Thoracic aorta (tissue), 2 donors: ENCODE measurements at regions not wholly inside any gene's neighbourhood (a gene's known extent, or its start where the extent isn't known, plus 50 kb on each side); places are given as distances from the start of the nearest gene placed in this dataset.

Experiments
- ATAC-seq: fragments of 150-250 bp; one replicate; pipeline ENCODE4 v1.8.0; 2017; ENCODE audit warnings: low read depth; ENCODE audit not compliant: insufficient number of reproducible peaks, low FRiP score
- DNase-seq: peaks from one replicate; pipeline ENCODE4 v3.0.0-alpha.2; 2020; ENCODE audit warnings: low spot score
- H3K27ac ChIP-seq, 2 donors: fragments of 200-600 bp; sonication (generic); 1 replicate in 1 of 2; 2 replicates in 1 of 2; pipeline ENCODE4 v1.5.1; 2016; ENCODE audit warnings: mild to moderate bottlenecking in 2 of 2, moderate library complexity in 2 of 2
- H3K27me3 ChIP-seq: fragments of 200-600 bp; sonication (generic); replicated peaks from 2 replicates; pipeline ENCODE4 v1.6.0; 2016; ENCODE audit warnings: mild to moderate bottlenecking; ENCODE audit not compliant: insufficient read depth
- H3K36me3 ChIP-seq: fragments of 200-600 bp; sonication (generic); one replicate; pipeline ENCODE4 v1.5.1; 2016
- H3K4me1 ChIP-seq, 2 donors: fragments of 200-600 bp; sonication (generic); 1 replicate in 1 of 2; 2 replicates in 1 of 2; pipeline versions ENCODE4 v1.5.1 to v1.6.0; 2016; ENCODE audit warnings: low read depth in 2 of 2, mild to moderate bottlenecking in 1 of 2; ENCODE audit not compliant: control insufficient read depth in 1 of 2
- H3K4me3 ChIP-seq: fragments of 200-600 bp; sonication (generic); 2 replicates; pipeline ENCODE4 v1.5.1; 2016; ENCODE audit warnings: mild to moderate bottlenecking
- H3K9me3 ChIP-seq: fragments of 200-600 bp; sonication (generic); 2 replicates; pipeline ENCODE4 v1.5.1; 2016
- CTCF ChIP-seq: fragments of 200-600 bp; sonication (generic); IDR thresholded peaks from one replicate; pipeline ENCODE4 v1.5.1; 2019; ENCODE audit warnings: antibody characterized with exemption

- Histone ChIP-seq H3K4me1 (peaks cover 6 to 33% of the 10 kb centered on the region in 2 donors), H3K4me3 (no peak overlapping the region), H3K9me3 (no peaks in the 10 kb centered on the region), H3K27me3 (no peaks in the 10 kb centered on the region), H3K27ac (peak overlapping the region in 1 of 2 donors; percentile 33), H3K36me3 (no peaks in the 10 kb centered on the region)
- DNase-seq, result no peak
- TF ChIP-seq CTCF, result no peak
- no peak for ATAC-seq
Measured at GRCh38 chr9:2568689-2569088, 52.9 kb upstream of the VLDLR start.

GRCh38 chr9:2570615-2571479 is 50.7 kb upstream of the VLDLR start:
- TF ChIP-seq CTCF, result no peak
- no peaks in the 10 kb centered on the region for H3K36me3 ChIP-seq
- H3K27me3 ChIP-seq, result no peaks in the 10 kb centered on the region
- DNase-seq (peak; percentile 69), ATAC-seq (peak; percentile 92)
- no peaks in the 10 kb centered on the region for H3K9me3 ChIP-seq
- H3K4me3 ChIP-seq, result no peak overlapping the region
- H3K27ac ChIP-seq, result peak overlapping the region in 1 of 2 donors; percentile 19
- H3K4me1 ChIP-seq, result peaks cover 6 to 28% of the 10 kb centered on the region in 2 donors
